ENCODE measurements at regions not wholly inside any gene's neighbourhood (a gene's known extent, or its start where the extent isn't known, plus 50 kb on each side); places are given as distances from the start of the nearest gene placed in this dataset.

DNA sequence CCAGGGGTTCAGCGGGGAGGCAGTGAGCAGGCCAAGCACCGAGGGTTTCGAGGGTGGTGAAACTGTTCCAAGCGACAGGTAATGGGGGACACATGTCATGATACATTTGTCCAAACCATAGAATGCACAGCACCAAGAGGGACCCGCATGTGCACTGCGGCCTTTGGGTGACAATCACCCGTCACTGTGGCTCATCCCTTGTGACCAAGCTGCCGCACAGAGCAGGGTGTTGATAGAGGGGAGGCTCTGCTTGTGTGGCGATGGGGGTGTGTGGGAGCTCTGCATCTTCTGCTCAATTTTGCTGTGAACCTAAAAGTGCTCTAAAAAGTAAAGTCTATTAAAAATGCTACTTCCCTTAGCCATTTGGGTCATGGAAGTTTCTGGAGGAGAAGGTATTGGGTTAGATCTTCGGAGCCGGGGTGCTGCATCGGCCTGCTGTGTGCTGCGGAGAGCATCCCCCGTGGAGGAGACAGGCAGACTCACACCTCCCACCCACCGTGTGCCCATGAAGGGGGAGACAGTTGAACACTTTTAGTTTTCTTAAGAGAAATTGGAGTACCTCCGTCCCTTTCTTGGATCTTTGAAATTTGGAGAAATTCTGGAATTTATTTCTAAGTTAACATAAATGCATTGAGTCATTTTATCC is 280.4 kb upstream of the IRX2 start:
- POLR2A ChIA-PET (ENCODE audit: low non-redundant PET), result no interaction called here
- CTCF ChIA-PET, result no interaction called here
- H3K27ac ChIP-seq, result no peak overlapping the region

DNA sequence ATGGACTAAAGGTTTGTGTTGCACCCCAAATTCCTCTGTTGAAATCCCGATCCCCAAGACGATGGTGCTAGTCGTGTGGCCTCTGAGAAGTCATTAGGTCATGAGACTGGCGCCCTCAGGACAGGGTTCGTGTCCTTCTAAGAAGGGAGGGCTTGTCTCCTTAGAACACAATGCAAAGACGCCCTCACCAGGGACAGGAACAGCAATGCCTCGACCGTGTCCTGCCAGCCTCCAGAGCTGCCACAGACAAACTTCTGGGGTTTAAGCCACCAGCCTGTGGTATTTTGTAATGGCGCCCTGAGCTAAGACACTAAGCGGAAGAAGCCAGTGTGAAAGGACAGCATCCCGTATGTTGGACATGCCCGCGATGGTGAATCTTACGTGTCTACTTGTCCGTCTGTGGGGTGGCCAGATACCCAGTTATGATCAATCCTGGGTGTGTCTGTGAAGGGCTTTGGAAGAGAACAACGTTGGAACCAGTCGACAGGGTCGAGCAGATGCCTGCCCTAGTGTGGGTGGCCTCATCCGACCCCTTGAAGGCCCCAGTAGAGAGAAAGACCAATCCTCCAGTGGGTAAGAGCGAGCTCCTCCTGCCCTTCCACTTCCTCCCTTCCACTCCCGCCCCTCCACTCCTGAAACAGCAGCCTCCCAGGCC is 279.2 kb upstream of the IRX2 start:
- POLR2A ChIA-PET (ENCODE audit: low non-redundant PET), result no interaction called here
- DNase-seq (ENCODE audit: low spot score), result no peak
- H3K27ac ChIP-seq, result no peak overlapping the region
- CTCF ChIA-PET, result no interaction called here
- TF ChIP-seq, protein P1, sequence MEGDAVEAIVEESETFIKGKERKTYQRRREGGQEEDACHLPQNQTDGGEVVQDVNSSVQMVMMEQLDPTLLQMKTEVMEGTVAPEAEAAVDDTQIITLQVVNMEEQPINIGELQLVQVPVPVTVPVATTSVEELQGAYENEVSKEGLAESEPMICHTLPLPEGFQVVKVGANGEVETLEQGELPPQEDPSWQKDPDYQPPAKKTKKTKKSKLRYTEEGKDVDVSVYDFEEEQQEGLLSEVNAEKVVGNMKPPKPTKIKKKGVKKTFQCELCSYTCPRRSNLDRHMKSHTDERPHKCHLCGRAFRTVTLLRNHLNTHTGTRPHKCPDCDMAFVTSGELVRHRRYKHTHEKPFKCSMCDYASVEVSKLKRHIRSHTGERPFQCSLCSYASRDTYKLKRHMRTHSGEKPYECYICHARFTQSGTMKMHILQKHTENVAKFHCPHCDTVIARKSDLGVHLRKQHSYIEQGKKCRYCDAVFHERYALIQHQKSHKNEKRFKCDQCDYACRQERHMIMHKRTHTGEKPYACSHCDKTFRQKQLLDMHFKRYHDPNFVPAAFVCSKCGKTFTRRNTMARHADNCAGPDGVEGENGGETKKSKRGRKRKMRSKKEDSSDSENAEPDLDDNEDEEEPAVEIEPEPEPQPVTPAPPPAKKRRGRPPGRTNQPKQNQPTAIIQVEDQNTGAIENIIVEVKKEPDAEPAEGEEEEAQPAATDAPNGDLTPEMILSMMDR (conservative IDR thresholded peaks at IDR 0.05; ENCODE audit: low read depth), result no peak

More for the DNA sequence above, 280.4 kb upstream of the IRX2 start:
- no peak for DNase-seq (ENCODE audit: low spot score)
- TF ChIP-seq, protein P1 (conservative IDR thresholded peaks at IDR 0.05; ENCODE audit: low read depth), result no peak

DNA sequence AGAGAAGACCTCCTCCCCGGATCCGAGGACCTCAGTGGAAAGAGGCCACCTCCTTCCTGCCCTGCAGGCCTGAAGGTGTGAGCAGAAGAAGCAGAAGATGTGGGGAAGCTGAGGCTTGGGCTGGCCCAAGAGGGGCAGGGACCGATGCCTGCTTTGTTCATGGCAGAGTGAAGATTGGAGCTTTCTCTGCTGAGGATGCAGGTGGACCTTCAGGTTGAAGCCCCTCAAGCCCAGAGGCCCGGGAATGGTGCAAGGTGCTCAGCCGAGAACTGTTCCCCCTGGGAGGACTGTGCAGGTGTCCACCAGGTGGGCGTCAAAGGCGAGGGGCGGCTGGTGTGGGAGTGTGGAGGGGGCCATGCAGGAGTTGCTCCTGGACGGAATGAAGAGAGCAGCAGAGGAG is 277.9 kb upstream of the IRX2 start:
- CTCF ChIA-PET, result no interaction called here
- no peak for DNase-seq (ENCODE audit: low spot score)
- no peak overlapping the region for H3K27ac ChIP-seq
- TF ChIP-seq, protein P1 (conservative IDR thresholded peaks at IDR 0.05; ENCODE audit: low read depth), result no peak
- POLR2A ChIA-PET (ENCODE audit: low non-redundant PET), result no interaction called here

DNA sequence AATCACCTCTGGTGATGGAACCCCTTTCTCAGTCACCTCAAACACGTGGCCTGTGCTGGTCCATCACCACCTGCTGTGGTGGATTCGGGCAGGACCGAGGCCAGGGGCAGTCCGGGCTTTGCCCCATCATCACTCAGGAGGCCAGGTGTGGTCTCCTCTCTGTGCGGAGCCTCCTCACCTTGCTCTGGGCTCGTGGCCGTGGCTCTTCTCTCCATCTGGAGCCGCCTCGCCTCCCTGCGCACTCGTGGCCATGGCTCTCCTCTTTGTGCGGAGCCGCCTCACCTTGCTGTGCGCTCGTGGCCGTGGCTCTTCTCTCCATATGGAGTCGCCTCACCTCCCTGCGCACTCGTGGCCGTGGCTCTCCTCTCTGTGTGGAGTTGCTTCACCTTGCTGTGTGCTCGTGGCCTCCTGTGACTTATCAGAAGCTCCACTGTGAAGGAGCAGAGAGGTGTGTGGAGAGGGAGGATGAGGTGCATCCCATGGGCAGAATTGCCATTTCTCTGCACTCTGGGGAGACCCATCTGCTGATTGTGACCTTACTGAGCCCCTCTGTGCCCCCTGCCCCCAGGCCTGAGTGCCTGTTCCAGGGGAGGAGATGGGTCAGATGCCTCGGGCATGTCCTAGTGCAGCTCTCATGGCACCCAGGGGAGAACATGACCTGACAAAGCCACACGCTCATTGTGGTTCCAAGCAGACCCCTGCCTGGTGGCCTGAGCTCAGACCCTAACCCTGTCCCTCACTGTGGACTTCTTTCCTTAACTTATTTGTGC is 276.6 kb upstream of the IRX2 start:
- ChIA-PET POLR2A (ENCODE audit: low non-redundant PET) (no interaction called here), CTCF (no interaction called here)
- TF ChIP-seq, protein P1 (conservative IDR thresholded peaks at IDR 0.05; ENCODE audit: low read depth), result no peak
- DNase-seq (ENCODE audit: low spot score), result no peak
- H3K27ac ChIP-seq, result no peak overlapping the region

DNA sequence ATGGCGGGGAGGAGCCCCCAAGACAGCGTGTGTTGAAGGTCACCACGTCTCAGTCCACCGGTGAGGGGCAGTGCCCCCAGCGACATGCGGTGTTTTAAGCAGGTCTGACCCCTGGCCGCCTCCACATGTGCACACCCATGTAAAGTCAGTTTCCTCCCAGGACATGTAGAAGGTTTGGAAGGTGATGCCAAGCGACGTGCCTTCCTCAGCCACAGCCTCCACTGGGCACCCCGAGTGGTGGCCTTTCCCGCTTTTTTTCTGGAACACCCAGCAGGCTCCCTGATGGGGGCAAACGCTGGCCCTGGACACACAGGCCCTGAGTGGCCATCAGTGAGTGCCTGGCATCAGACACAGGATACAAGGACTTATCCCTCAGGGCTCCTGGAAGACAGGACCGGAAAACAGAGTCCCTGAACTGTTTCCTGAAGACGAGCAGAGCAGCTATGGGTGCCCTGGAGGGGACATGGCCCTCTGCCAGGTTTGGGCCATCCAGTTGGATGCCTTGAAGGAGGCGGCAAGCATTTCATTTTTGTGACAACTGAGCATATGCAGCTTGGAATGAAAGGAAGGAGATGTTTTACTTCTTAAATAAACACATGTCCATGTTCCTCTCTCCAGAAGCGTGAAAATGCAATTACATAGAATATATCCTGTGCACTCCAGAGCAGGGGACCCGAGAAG is 275.8 kb upstream of the IRX2 start:
- H3K27ac ChIP-seq, result no peak overlapping the region
- POLR2A ChIA-PET (ENCODE audit: low non-redundant PET), result no interaction called here
- CTCF ChIA-PET, result no interaction called here
- DNase-seq (ENCODE audit: low spot score), result no peak
- TF ChIP-seq, protein P1 (conservative IDR thresholded peaks at IDR 0.05; ENCODE audit: low read depth), result no peak

DNA sequence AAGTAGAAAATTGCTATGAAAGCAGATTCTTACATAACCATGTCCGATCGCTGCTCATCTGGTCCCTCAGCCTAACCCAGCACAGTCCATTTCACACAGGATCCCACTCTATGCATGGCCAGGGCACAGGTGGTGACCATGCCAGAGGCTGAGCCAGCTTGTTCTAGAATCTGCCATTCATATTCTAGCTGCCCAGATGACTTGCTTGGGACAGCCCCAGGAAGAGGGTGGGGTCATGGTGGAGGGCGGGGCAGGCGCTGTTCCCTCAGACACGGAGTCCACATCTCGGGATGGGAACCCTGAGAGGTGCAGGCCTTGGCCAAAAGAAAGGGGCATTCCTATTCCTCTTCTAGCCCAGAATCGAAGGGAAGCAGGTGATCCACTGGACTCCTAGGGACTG is 275.2 kb upstream of the IRX2 start:
- CTCF ChIA-PET, result no interaction called here

More for the DNA sequence above, 275.2 kb upstream of the IRX2 start:
- DNase-seq (ENCODE audit: low spot score), result no peak
- TF ChIP-seq, protein P1 (conservative IDR thresholded peaks at IDR 0.05; ENCODE audit: low read depth), result no peak
- POLR2A ChIA-PET (ENCODE audit: low non-redundant PET), result no interaction called here
- H3K27ac ChIP-seq, result no peak overlapping the region
